ENCODE measurements at regions not wholly inside any gene's neighbourhood (a gene's known extent, or its start where the extent isn't known, plus 50 kb on each side); places are given as distances from the start of the nearest gene placed in this dataset.
"Not testable (repeated sequence)": the region's sequence is repeated elsewhere in the genome, so short reads cannot be mapped to it uniquely, and the experiment has no call there.

- not testable (repeated sequence) for DNase-seq
Measured at GRCh38 chr5:100364757-100365478, 170.3 kb upstream of the FAM174A start.

GRCh38 chr5:100364343-100364742, 170.8 kb upstream of the FAM174A start:
- not testable (repeated sequence) for DNase-seq

- DNase-seq, result not testable (repeated sequence)
Measured at GRCh38 chr5:100359998-100360397, 175.2 kb upstream of the FAM174A start.

GRCh38 chr5:100346269-100346668, 188.9 kb upstream of the FAM174A start:
- DNase-seq, result not testable (repeated sequence)

GRCh38 chr5:100341485-100341884, 193.7 kb upstream of the FAM174A start:
- DNase-seq, result not testable (repeated sequence)

GRCh38 chr5:100322483-100322882, 212.7 kb upstream of the FAM174A start:
- no peak for DNase-seq

GRCh38 chr5:100319885-100320284, 215.3 kb upstream of the FAM174A start:
- DNase-seq, result no peak

GRCh38 chr5:100313657-100314056, 221.5 kb upstream of the FAM174A start:
- no peak for DNase-seq

- no peak for DNase-seq
Measured at GRCh38 chr5:100311806-100312205, 223.4 kb upstream of the FAM174A start.

- DNase-seq, result no peak
Measured at GRCh38 chr5:100306000-100306399, 229.2 kb upstream of the FAM174A start.

- DNase-seq, result no peak
Measured at GRCh38 chr5:100303216-100303615, 232.0 kb upstream of the FAM174A start.

- no peak for DNase-seq
Measured at GRCh38 chr5:100299261-100299660, 235.9 kb upstream of the FAM174A start.

- DNase-seq, result no peak
Measured at GRCh38 chr5:100276071-100276470, 259.1 kb upstream of the FAM174A start.

GRCh38 chr5:100275631-100276030, 259.5 kb upstream of the FAM174A start:
- DNase-seq, result no peak

- DNase-seq, result no peak
Measured at GRCh38 chr5:100273846-100274580, 261.2 kb upstream of the FAM174A start.

GRCh38 chr5:100270023-100270771, 265.0 kb upstream of the FAM174A start:
- no peak for DNase-seq

GRCh38 chr5:100260968-100261367, 274.2 kb upstream of the FAM174A start:
- no peak for DNase-seq

- no peak for DNase-seq
Measured at GRCh38 chr5:100252944-100253343, 282.2 kb upstream of the FAM174A start.

GRCh38 chr5:100252037-100252436, 283.1 kb upstream of the FAM174A start:
- DNase-seq, result no peak

- no peak for DNase-seq
Measured at GRCh38 chr5:100249884-100250269, 285.3 kb upstream of the FAM174A start.

- no peak for DNase-seq
Measured at GRCh38 chr5:100249211-100249883, 285.8 kb upstream of the FAM174A start.

- no peak for DNase-seq
Measured at GRCh38 chr5:100232736-100233135, 302.4 kb upstream of the FAM174A start.

GRCh38 chr5:100188778-100189177, 346.4 kb upstream of the FAM174A start:
- no peak for DNase-seq

Data from CD4-positive, alpha-beta T cell treated with Interferon gamma for 1 hour (primary cell).